ENCODE measurements at regions not wholly inside any gene's neighbourhood (a gene's known extent, or its start where the extent isn't known, plus 50 kb on each side); places are given as distances from the start of the nearest gene placed in this dataset.

- TF ChIP-seq POLR2A (IDR thresholded peaks at IDR 0.05; ENCODE audit: low read length) (no peak), GATA1 (IDR thresholded peaks at IDR 0.05; ENCODE audit: low read depth, low read length) (no peak)
Measured at GRCh38 chr6:144338474-144338873, 53.3 kb downstream of the UTRN start.
